ENCODE measurements at regions not wholly inside any gene's neighbourhood (a gene's known extent, or its start where the extent isn't known, plus 50 kb on each side); places are given as distances from the start of the nearest gene placed in this dataset.
"Not testable (repeated sequence)": the region's sequence is repeated elsewhere in the genome, so short reads cannot be mapped to it uniquely, and the experiment has no call there.

- DNase-seq, result no peak
These were observed 997.9 kb upstream of the CELF4 start for GRCh38 chr18:38563396-38563980.

GRCh38 chr18:38557006-38557405, 991.4 kb upstream of the CELF4 start:
- no peak for DNase-seq

- no peak for DNase-seq
These were observed 987.2 kb upstream of the CELF4 start for GRCh38 chr18:38552732-38553321.

GRCh38 chr18:38551881-38552280, 986.3 kb upstream of the CELF4 start:
- no peak for DNase-seq

- no peak for DNase-seq
These were observed 979.5 kb upstream of the CELF4 start for GRCh38 chr18:38545071-38545470.

- DNase-seq, result no peak
These were observed 974.3 kb upstream of the CELF4 start for GRCh38 chr18:38539856-38540255.

GRCh38 chr18:38539371-38539770, 973.8 kb upstream of the CELF4 start:
- no peak for DNase-seq

GRCh38 chr18:38534073-38534472, 968.5 kb upstream of the CELF4 start:
- no peak for DNase-seq

GRCh38 chr18:38526922-38527321, 961.3 kb upstream of the CELF4 start:
- DNase-seq, result no peak

GRCh38 chr18:38525039-38525438, 959.4 kb upstream of the CELF4 start:
- no peak for DNase-seq

- DNase-seq, result no peak
These were observed 955.2 kb upstream of the CELF4 start for GRCh38 chr18:38520786-38521185.

GRCh38 chr18:38502539-38502938, 936.9 kb upstream of the CELF4 start:
- DNase-seq, result no peak

GRCh38 chr18:38497266-38497665, 931.7 kb upstream of the CELF4 start:
- DNase-seq, result no peak

- DNase-seq, result no peak
These were observed 930.7 kb upstream of the CELF4 start for GRCh38 chr18:38496222-38496793.

- DNase-seq, result peak; percentile 28
These were observed 928.5 kb upstream of the CELF4 start for GRCh38 chr18:38494065-38494464.

- no peak for DNase-seq
These were observed 925.6 kb upstream of the CELF4 start for GRCh38 chr18:38491195-38491594.

- not testable (repeated sequence) for DNase-seq
These were observed 924.1 kb upstream of the CELF4 start for GRCh38 chr18:38489721-38490120.

GRCh38 chr18:38487521-38487920, 921.9 kb upstream of the CELF4 start:
- no peak for DNase-seq

- DNase-seq, result no peak
These were observed 917.7 kb upstream of the CELF4 start for GRCh38 chr18:38483326-38483725.

- DNase-seq, result no peak
These were observed 916.0 kb upstream of the CELF4 start for GRCh38 chr18:38481576-38481975.

- no peak for DNase-seq
These were observed 910.1 kb upstream of the CELF4 start for GRCh38 chr18:38475686-38476085.

- no peak for DNase-seq
These were observed 907.9 kb upstream of the CELF4 start for GRCh38 chr18:38473535-38473934.

- DNase-seq, result no peak
These were observed 904.8 kb upstream of the CELF4 start for GRCh38 chr18:38470421-38470820.

- DNase-seq, result no peak
These were observed 900.8 kb upstream of the CELF4 start for GRCh38 chr18:38466426-38466825.

- no peak for DNase-seq
These were observed 898.4 kb upstream of the CELF4 start for GRCh38 chr18:38464024-38464423.
